GM21737 (cell line): ENCODE measurements at regions not wholly inside any gene's neighbourhood (a gene's known extent, or its start where the extent isn't known, plus 50 kb on each side); places are given as distances from the start of the nearest gene placed in this dataset.
"Not testable (repeated sequence)": the region's sequence is repeated elsewhere in the genome, so short reads cannot be mapped to it uniquely, and the experiment has no call there.

Source experiments
- ATAC-seq: cut with Tn5 transposase; IDR thresholded peaks from one replicate; pipeline ENCODE4 v1.9.1; 2021; ENCODE audit warnings: mild to moderate bottlenecking, moderate library complexity; ENCODE audit not compliant: unreplicated experiment

GRCh38 chr4:78660559-78660958 lies 109.0 kb downstream of the ANXA3 start:
- no peak for ATAC-seq

GRCh38 chr4:78661086-78661690 lies 109.6 kb downstream of the ANXA3 start:
- ATAC-seq: no peak

DNA sequence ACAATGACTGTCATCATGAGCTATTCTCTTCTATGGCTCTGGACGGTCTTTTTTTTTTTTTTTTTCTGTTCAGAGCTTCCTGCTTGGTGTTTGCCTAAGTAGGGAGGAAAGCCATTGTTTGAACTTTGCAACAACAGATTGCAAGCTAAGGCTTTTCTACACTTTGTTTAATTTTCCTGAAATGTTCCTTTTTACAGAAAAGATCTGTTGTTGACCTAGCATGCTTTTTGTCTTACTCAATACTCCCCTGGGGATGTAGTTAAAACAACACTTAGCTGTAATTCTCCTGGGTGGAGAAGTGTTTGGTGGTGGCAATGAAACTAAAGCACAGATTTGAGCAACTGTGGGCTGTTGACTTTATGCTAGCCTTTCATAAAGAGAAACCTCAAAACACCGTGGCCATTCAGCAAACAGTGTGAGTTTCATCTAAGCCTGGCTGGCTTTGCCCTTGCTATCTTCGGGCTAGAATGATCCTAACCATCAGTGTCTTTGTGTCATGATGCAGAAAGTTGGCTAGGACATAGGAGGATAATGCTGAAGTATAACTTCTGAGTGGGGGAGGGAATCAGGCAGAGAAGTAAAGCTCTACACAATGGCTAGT lies 110.5 kb downstream of the ANXA3 start:
- ATAC-seq: peak; percentile 82

DNA sequence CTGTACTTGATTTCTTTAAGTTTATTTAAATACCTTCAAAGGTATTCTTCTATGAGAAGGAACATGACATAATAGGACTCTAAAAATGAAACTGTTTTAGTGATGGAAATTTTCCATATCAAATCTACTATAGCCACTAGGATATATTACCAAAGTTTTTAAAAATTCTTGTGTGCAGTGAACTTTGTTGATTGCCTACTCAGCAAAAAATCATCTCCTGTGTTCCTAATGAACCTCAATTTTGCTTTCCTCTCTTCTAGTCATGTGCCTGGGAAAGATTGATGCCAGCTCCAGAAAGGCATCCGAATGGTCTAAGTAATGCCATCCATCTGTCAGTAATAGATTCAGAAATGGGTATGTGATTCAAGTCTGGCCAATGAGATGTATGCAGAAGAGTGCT lies 111.1 kb downstream of the ANXA3 start:
- no peak for ATAC-seq

DNA sequence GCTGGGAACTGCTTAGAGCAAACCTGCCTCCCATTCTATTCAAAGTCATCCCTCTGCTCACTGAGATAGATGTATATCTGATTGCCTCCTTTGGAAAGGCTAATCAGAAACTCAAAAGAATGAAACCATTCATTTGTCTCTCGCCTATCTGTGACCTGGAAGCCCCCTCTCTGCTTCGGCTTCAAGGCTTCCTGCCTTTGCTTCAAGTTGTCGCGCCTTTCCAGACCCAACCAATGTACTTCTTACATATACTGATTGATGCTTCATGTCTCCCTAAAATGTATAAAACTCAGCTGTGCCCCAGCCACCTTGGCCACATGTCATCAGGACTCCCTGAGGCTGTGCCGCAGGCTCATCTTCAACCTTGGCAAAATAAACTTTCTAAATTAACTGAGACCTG lies 111.9 kb upstream of the BMP2K start:
- ATAC-seq: not testable (repeated sequence)

- no peak for ATAC-seq
Measured at GRCh38 chr4:78665216-78665770, 110.9 kb upstream of the BMP2K start.

DNA sequence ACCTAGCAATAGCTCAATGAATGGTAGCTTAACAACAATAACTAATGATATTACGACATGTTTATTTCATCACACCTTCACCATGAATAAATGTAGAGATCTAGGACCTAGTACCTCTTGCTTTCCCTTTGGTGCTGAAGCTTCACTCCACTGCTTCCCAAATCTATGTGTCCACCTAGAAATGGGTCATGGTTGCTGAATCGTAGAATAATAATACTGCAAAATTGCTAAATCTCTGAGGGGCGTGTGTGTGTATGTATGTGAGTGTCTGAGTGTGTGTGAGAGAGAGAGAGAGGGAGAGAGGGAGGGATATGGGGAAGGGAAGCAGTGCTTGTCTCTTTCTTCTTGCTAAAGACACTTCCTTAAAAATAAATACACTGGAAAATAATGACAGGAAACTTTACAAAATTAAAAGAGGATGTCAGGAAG lies 109.3 kb upstream of the BMP2K start:
- ATAC-seq: no peak

DNA sequence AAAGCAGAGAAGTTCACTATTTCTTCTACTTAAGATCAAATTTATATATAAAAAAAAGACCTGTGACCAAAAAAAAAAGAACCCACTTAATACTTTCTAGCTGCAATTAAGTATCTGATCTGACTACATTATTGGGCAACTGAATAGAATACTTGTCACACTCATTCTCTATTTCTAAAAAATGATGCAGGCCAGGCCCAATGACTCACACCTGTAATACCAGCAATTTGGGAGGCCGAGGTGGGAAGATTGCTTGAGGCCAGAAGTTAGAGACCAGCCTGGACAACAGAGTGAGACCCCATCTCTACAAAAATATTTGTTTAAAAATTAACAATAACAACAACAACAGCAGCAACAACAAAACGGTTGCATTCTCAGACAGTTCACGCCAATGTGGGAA lies 108.8 kb upstream of the BMP2K start:
- no peak for ATAC-seq

DNA sequence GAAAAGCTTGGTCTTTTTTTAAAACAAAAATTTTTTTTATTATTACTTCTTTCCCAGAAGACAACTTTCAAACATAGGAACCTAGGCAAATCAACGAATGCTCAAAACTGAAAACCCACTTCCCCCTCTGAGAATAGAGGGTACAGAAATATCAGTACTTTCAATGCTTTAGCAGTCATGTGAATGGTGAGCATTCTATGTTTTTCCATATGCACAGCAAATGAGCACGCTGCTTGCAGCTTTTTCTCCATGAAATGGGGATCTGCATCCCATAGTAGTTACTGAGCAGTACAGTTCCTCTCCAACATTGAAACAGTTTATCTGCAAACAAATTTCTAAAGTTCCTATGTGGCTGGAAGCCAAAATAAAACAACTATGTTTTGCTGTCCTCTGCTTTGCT lies 108.4 kb upstream of the BMP2K start:
- ATAC-seq: peak; percentile 66

- ATAC-seq: no peak
Measured at GRCh38 chr4:78669453-78669852, 106.7 kb upstream of the BMP2K start.

DNA sequence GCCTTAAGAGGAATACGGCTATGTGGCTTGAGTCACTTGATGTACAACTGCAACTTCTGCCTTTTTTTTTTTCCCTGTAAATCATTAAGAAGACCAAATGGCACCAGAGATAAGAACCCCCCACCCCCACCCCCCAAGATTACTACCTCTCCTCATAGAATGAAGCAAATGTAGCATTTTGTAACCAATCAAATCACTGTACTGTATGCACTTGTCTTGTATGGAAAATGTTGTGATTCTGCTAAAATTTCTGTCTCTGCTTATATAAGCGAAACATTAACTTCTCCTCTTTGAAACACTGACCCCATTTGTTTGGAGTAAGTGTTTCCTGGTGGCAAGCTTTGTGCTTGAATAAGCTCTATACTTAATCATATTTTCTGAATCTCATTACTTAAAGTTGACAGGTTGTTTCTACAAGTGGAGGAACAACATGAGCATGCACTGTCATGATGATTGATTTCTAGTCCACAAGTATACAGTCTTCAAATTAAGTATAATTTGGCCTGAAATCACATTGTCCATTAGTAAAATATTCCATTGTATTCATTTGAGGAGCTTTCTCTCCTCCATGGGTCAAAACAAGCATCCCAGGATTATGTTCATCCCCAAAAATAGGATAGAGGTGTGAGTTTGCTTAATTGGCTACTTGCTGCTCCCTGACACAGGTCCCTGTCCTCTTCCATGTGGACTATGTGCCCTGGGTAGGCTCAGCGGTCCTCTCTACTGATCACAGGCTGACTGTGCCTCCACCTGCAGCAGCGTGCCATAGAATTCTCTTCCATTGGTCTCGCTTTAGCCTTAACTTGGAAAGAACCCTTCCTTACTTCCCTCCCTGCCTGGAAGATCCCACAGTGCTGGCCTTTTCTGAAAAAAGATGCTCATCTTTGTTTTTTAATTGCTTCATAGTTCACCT lies 104.0 kb upstream of the BMP2K start:
- ATAC-seq: no peak

DNA sequence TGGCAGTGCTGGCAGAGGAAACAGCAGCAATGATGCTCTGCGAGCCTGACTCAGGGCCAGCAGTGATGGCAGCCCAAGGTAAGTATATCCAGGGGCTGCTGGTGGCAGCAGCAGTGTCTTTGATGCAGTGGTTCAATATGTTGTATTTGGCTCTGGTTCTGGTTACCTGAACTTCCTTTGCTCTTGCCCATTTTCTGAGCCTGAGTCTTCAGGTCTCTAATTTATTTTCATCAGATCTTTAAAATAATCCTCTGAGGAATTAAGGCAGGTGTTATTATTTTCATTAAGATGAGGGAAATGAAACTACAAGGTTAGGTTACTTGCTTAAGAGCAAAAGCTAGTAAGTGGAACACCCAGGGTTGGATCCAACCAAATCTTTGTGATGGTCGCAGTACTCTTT lies 102.8 kb upstream of the BMP2K start:
- ATAC-seq: no peak

DNA sequence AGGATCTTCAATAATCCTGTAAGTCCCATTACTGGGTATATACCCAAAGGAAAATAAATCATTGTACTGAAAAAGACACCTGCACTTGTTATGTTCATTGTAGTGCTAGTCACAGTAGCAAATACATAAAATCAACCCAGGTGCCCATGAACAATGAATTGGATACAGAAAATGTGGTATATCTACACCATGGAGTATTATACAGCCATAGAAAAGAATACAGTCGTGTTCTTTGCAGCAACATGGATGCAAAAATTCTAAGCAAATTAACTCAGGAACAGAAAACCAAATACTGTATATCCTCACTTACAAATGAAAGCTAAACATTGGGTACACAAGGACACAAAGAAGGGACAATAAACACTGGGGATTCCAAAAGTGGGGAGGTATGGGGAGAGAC lies 100.8 kb upstream of the BMP2K start:
- ATAC-seq: no peak

- ATAC-seq: no peak
Measured at GRCh38 chr4:78682070-78682469, 94.1 kb upstream of the BMP2K start.

GRCh38 chr4:78683352-78683751 lies 92.8 kb upstream of the BMP2K start:
- no peak for ATAC-seq

DNA sequence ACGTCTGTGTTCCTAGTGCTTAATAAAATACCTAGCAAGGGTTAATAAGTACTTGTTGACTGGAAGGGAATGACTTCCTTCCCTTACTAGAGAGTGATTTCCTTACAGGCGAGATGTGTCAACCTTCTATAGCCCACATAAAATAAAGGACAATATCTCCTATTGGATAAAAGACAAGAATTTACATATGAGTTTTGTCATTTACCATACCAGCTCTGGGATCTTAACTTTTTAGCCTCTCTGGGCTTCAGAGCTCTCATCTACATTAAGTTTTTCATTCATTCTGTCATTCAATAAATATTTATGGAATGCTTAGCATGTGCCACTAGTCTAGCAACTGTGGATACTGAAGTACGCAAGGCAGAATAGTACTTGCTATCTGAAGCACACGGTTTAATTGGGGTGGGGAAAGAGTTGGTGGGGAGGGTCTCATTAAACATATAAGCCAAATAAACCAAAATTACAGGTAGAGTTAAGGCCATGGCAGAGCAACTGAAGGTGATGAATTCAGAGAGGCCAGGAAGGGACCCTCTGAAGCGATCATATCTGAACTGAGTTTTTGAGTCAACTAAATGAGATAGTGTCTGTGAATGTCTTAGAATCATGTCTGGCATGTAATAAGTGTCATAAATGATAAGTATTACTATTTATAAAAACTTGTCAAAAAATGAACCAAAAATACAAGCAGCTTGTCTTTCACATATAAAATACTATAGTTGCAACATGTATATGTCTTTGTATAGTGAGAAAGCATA lies 91.6 kb upstream of the BMP2K start:
- no peak for ATAC-seq

DNA sequence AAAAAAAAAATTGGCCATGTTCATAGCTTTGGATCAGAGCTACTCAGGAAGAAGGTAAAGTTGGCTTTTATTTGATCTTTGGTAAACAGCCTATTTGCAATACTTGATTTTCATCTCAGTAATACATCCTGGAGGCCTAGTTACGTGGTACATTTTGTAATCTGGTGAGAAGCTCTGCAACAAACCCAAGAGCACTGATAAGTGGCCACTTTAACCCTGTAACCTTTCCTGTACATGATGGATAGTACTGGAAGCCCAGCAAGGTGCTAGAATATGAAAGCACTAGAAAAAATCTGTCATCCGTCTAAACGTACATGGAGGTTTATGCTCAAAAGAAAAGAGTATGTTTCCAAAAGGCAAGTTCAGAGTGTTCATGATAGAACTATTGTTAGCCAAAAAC lies 88.3 kb upstream of the BMP2K start:
- ATAC-seq: no peak

DNA sequence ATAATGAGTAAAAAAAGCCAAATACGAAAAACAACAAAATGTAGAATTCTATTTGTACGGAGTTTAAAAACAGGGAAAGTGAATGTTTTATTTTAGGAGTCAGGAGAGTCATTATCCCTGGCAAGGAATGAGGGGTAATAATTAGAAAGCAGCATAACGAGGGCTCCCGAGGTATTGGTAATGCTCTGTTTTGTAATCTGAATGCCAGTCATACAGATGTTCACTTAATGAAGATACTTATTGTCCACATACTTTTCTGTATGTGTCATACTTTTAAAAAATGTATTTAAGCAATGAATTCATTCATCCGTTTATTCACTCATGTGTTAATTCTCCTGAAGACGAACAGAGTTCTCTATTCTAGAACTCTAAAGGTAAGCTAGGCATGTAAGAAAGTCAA lies 87.8 kb upstream of the BMP2K start:
- ATAC-seq: no peak

- no peak for ATAC-seq
Measured at GRCh38 chr4:78689261-78689660, 86.9 kb upstream of the BMP2K start.

DNA sequence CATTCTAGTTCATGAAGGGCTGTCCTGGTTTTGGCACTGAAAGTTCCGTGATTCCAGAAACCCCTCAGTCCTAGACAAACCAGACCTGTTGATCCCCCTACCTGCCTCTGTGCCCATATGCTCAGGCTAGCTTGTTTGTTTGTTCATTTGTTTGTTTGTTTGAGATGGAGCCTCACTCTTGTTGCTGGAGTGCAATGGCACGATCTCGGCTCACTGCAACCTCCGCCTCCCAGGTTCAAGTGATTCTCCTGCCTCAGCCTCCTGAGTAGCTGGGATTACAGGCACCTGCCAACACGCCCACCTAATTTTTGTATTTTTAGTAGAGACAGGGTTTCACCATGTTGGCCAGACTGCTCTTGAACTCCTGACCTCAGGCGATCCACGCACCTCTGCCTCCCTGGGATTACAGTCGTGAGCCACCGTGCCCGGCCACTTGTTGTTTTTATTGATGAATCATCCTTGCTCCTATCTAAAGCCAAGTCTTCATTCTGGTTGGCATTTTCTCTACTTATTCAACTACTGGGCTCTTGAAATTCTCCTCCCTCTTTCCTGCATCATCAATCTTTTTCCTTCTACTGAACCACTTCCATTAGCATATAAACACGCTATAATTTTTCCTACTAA lies 86.3 kb upstream of the BMP2K start:
- no peak for ATAC-seq

- ATAC-seq: no peak
Measured at GRCh38 chr4:78691334-78691754, 84.8 kb upstream of the BMP2K start.
